ENCODE measurements at regions not wholly inside any gene's neighbourhood (a gene's known extent, or its start where the extent isn't known, plus 50 kb on each side); places are given as distances from the start of the nearest gene placed in this dataset.

DNA sequence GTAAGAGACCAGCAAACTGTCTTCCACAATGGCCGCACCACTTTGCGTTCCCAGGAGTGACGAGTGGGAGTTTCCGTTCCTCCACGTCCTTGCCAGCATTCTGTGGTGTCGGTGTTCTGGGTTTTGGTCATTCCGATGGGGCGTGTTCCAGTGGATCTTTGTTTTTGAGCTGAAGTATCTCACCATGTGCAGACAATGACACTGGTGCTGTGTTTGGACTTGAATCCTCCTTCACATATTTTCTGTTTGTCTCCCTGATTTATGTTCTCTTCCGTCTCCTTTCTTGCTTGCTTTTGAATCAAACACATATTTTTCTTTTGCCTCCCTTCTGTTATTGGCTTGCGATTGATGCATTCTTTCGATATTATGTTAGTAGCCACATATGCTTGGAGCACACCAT, 60.8 kb upstream of the IRX4 start:
- no peak for DNase-seq

DNA sequence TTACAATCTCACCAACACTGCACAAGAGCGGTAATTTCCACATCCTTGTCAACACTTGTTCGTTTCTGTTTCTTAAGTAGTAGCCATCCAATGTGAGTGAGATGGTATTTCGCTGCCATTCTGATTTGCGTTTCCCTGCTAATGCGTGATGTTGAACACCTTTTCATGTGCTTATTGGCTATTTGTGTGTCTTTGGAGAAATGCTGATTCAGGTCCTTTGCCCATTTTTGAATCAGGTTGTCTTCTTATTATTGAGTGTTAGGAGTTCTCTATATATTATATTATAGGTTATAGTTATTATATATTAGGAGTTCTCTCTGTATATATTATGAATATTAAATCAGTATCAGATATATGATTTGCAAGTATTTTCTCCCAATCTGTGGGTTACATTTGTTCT, 59.9 kb upstream of the IRX4 start:
- no peak for DNase-seq

DNA sequence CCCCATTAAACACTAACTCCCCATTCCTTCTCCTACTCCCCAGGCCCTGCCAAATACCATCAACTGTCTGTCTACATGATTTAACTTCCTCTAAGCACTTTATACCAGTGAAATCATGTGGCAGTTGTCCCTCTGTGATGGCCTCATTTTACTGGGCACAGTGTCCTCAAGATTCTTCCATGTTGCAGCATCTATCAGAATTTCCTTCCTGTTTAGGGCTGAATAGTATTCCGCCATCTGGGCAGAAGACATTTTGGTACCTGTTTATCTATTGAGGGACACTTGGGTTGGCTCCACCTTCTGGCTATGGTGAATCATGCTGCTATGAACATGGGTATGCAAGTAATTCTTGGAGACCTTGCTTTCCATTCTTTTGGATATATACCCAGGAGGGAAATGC, 59.4 kb upstream of the IRX4 start:
- DNase-seq, result no peak

DNA sequence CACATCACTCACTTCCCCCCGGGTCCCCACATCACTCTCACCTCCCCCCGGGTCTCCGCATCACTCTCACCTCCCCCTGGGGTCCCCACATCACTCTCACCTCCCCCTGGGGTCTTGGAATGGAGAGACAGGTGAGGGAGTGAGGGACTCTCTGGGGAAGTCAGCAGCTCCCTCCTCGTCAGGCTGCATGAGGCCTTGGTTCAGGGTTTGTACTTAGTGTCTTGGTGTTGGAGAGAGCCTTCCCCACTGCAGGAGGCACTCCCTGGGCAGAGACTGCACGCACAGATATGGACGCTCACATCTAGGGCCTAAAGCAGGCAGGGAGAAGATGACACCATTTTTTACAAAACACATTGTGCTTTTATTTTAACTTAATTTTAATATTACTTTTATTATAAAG, 56.5 kb upstream of the IRX4 start:
- no peak for DNase-seq

DNA sequence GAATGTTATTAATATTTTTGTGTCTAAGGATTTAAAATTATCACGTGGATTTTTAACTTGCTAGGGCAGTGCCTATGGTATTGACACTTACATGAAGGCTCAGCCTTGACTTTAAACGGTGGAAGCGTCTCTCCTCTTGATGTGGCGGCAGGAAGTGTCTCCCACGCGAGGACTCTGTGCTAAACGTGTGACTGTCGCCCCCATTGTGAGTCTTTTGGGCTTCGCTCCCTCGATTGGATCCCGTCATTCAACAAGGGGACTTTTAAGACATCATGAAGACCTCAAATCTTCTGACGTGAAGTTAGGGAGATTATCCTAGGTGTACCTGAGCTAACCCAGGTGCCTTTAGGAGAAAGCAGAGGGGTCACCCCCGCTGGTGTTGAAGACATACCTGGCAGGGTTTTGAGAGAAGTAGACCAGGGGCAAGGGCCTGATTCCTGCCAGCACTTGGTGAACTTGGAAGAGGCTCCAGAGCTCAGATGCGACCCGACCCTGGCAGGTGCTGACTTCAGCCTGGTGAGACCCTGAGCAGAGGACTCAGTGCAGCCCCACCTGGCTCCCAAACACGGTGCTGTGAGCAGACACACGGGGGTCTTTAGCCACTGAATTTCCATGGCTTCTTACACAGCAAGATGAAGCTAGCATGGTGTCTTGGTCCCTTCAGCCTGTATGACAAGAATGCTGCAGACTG, 55.7 kb upstream of the IRX4 start:
- DNase-seq, result no peak

DNA sequence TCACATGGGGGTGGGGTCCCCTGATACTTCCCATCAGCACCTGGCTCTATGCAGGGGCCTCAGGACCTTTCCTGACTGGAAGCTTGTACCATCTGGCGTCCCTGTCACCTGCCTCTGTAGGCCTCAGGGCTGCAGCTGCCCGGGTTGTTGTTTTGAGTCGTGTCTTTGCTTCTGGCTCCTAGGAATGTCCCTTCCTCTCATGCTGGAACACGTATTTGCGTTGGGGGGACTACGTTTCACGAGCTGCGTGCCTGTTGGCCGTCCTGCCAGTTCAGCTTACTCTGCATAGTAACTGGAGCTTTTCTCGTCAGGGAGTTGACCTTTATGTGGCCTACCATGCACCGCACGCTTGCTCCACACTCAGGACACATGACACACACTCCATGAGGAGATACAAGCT, 54.9 kb upstream of the IRX4 start:
- DNase-seq, result no peak

DNA sequence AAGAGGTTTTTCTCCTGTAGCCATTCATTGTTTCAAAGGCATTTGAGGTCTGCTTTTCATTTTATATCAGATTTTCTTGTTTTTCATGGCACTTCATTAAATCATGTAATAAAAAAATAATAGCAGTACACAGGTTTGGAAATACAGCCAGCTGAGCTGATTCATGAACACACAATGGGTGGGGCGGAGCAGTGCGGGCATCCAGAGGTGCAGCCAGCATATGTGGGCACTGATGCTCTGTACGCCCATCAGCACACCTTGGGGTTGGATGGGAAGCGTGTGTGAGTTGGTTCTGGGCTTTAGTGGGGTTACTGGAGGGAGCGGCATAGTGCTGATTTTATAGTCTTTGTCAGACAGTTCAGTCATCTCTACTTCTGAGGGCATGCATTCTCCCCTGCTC, 54.2 kb upstream of the IRX4 start:
- DNase-seq, result no peak

DNA sequence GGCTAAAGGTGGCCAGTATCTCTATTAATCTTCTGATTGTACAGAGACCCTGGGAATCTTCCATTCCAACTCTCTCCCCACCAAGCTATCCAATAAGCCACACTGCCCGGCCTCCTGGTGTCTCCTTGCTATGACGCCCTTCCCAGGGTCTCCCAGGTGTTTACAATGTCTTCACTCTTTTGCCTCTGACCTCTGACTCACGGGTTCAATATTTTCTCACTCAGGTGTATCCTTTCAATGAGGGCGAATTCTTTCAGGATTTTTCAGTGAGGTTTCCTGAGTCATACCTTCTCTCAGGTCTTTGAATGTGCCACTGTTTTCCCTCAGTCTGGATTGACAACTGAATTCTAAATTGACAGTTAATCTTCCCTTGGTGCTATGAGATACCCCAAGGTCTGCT, 53.7 kb upstream of the IRX4 start:
- no peak for DNase-seq

DNA sequence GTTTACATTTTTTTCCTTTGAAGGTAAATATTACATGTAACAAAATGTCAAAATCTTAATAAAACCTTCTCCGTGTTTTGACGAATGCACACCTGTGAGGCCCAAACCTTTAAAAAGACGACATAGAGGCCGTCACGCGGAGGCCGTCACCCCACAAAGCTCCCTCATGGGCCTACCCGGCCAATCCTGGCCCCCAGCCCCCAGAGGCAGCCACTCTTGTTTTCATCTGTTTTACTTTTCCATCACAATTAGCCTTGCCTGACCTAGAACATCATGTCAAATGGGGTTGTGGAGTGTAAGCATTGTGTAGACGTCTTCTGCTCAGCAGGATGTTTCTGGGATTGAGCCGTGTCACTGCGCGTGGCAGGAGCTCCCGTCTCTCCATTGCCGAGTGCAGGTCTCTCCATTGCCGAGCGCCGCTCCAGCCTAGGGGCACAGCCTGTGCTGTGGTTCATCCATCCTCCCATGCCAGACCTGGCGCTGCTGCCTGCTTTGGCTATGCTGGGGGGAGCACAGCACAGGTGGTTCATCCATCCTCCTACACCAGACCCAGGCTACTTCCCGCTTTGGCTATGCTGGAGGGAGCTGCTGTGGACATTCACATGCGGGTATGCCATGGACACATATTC, 52.2 kb upstream of the IRX4 start:
- DNase-seq, result no peak

DNA sequence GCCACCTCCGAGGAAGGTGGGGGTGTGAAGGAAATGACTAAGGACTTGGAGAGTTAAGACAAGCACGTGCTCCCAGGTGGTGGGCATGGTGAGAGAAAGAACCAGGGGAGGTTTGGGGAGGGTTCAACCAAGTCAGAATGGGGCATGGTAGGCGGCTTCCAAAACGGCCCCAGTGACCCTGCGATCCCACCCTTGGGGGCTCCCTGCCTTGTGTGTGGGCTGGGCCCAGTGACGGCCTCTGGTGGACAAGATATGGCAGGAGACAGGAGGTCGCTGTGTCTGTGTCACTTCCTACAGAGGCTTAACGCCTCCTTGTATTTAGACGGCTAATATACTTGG, 51.3 kb upstream of the IRX4 start:
- DNase-seq, result no peak

DNA sequence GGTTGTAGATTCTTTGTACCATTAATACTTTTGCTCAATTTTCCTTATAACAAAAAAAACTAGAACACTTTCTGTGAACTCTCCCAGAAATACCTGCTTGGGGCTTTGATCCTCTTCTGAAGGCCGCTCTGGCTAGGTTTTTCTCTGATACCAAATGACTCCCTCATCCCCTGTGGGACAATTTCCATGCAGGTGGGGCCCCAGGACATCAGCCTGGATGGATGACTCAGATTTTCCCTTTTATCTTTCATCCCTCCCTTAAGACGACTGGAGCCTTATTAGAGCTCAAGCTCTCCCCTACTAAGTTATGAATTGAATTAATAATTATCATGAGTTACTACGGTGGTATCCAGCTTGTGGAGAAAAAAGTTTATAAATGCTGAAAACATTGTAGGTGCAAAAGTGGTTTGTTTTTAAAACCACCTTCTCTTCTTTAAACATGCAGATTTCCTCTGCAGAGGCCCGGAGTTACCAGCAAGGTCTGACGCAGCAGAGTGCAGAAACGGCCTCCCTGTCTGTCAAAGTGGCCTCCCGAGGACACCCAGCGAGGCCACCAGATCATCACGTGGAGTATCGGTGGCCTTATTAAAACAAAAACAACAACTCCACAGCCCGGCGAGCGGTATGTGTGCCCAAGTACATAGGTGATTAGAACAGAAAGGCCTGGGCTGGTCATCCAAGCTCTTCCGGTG, 50.8 kb upstream of the IRX4 start:
- DNase-seq, result no peak
